ENCODE measurements at regions not wholly inside any gene's neighbourhood (a gene's known extent, or its start where the extent isn't known, plus 50 kb on each side); places are given as distances from the start of the nearest gene placed in this dataset.

DNA sequence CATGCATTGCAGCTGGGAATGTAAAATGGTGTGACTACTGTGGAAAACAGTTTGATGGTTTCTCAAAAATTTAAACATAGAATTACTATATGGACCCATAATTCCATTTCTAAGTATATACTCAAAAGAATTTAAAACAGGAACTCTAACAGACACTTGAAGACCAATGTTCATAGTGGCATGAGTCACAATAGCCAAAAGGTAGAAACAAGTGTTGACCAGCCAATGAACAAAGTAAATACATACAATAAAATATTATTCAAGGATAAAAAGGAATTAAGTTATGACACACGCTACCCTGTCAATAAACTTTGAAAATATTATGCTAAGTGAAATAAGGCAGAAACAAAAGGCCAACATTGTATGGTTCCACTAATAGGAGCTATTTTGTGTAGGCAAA lies 357.4 kb upstream of the IL12A start:
- DNase-seq = no peak

DNA sequence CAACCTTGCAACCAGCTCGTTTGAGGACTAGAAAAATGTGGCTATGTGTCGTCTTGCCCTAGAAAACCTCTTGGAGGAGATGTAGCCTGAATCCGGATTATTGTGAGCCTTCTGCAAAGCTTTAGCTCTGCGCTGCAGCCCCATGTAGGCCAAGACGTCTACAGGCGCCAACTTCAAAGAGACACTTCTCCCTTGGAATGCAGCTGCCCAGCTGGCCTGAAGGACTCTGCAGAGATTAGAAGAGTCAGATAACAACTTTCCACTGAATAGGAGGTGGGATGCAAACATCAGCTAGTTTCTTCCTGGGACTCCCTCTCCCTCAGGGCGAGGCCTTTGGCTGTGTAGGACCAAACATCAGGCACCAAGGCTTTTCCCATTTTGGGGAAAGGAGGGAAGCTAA lies 356.5 kb upstream of the IL12A start:
- DNase-seq = no peak

DNA sequence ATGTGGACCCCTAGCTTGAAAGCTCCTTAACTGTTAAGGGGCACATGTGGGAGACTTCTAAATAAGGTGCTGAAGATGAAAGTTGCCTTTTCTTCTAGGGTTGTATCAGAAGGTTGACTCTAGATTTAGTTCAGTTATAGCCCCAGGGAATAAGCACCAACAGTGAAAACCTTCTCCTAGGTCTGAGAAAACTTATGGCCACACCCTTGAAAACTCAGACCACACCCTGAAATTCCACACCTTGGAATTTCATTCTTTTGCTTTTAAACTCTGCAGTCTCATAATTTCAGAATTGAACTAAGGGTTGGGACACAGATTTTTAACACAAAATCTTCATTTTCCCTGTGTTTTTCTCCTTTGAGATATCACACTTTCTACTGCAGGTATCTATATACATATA lies 355.8 kb upstream of the IL12A start:
- no peak for DNase-seq

DNA sequence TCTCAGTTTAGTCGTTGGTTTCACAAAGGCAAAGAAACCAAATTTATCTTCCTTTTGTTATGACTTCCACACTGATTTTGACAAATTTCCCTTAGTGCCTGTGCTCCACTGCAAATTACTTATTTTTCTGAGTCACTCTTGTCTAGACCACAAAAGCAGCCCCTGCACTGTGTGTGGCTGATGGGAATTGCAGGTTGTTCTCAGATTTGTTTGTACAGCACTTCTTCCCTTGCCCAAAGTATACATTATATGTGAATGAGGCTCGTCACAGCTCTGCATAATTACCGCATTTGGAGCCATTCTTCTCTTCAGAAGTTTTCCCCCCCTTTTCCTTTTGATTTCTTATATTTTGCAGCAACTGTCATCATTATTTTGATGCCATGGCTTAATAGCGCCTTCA lies 354.2 kb upstream of the IL12A start:
- no peak for DNase-seq

DNA sequence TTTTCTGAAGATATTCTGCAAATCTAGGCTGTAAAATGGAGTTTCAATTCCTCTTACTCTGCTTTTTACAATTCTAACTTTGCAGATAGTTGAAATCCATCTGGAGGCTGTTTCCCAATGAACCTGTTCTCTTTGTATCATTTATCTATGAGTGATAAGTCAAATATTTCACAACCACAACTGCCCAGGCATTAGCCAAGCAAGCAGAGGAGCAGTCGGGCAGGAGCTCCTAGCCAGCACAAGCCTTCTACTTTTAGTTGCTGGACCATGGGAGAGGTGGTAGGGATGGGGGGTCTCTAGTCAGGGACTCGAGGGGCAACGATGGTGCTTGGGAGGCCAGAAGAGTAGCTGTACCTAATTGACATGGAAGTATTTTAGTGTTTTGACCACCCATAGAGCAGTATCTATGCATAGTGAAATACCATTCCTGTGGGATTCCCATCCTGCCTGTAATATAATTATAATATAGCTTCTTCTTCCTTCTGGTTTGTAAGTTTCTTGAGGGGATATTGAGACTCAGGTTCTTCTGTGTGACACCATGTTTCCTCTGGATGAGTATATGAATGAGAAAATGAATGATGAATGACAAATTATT lies 353.5 kb upstream of the IL12A start:
- no peak for DNase-seq

DNA sequence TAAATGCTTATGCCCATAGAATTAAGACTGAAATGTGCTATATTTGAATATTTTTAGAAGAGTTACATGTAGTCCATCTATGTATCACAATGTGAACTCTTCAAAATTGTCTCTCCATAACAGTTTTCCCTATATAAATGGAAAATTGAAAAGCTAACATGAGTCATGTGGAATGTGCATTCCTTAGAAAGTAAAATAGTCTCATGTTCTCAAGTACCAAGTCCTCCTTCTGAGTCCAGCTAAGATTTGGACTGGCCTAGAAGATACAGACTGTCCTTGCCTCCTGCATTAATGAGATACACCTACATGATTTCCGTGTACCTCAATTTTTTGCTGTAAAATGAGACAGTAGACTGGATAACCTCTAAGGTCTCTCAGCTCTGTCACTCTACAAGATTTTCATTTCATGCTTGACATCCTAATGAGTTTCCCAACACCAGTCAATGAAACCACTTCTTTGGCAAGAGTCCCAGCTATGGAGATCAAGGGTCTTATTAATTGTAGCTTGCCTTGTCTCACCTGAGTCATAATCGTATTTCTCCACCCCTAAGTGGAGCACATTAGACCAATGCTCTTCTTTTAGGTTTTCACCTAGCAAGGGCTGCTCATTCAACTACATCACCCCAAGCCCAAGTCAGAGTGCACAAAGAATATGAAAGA lies 350.6 kb upstream of the IL12A start:
- DNase-seq = no peak

DNA sequence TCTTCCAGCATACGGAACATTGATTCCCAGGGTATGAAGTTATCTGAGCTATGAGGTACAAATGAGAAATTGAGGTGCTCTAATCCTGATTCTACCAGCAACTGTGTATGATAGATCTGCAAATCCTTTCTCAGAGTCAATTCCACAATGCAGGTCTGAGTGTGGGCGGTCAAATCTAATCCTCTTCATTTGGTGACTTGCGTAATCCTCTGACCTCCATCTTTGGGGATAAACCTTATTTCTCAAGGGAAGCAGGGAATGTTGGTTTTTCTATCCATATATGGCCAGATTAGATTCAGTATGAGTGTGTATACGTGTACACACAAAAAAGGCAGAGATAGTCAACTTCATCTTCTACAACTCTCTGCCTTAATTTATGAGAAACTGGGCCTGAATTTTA lies 348.4 kb upstream of the IL12A start:
- DNase-seq = no peak

DNA sequence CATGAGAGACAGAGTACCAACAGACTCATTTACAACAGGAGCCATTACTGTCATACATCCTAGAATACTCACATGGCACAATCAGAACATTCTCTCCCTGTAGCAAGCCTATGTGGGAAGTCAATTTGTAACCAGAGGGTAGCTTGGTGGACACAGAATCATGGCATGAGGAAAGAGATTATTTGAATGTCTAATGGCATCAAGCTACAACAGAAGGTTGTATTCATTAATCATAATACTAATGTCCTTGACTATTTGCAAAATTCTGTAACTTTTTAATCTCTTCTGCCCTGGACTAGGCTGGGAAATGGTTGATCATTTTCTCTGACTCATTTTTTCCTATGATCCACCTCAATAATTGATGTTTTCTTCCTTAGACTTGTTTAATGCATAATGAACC lies 345.2 kb upstream of the IL12A start:
- DNase-seq = no peak

DNA sequence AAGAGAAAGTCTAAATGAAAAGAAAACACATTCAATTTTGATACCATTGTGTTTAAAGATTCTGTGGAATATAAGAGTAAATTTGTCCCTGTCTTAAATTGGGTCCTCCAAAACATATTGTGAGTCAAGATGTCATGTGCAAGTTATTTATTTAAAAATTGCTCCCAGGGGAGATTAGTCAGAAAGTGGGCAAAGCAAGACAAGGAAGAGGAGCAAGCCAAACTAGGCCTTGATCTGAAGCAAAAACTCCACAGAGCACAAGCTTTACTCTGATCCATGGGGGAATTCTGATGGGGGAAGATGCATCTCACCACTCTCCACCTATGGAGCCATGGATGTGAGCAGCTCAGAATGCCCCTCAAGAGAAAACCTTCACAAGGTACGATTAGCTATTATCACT lies 342.8 kb upstream of the IL12A start:
- no peak for DNase-seq

DNA sequence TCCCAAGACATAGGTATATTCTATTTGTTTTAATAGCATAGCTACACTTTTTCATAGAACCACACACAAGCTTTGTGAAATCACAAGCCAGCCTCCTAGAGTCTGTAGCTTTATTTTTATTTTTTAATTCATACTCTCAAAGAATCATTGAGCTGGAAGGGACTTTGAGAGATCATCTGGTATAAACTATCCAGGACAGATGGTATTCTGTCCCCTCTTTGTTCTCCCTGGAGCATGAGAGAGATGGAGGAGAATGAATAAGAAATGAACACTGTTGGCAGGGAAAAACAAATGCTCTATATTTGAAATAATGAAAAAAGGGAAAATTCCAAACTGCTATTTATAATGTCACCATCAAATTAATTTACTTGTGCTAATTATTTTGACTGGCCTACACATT lies 338.7 kb upstream of the IL12A start:
- DNase-seq = no peak

DNA sequence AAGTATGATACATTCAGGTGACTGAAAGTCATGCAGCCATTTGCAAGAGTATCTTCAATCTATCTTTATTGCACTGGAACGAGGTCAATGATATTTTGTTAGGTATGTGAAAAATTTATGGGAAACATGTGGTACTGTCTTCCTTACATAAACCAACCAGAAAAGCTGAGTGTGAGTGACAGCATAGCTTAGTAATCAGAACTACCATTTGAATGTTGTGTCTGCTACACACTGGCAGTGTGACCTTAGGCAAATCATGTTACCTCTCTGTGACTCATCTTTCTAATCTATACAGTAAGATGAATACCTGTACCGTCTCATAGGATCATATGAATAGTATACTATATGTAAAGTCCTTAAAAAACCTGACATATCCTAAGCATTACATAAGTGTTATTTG lies 337.9 kb upstream of the IL12A start:
- no peak for DNase-seq

DNA sequence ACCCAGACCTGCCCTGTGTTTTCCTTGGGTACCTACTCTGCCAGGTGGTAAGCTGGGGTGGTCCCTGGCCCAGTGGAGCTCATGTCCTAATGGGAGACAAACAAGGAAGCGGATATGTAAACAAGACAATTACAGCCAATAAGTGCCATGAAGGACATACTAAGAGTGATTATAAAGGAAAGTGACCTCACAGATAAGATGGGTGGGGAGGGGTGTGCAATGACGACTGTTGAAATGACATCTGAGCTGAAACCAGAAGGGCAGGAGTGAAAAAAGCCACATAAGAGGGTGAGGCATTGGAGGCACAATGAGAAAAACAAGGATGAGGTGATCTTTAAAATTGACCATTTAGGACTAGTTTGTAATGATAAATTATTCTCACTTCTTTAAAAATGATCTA lies 336.2 kb upstream of the IL12A start:
- no peak for DNase-seq

DNA sequence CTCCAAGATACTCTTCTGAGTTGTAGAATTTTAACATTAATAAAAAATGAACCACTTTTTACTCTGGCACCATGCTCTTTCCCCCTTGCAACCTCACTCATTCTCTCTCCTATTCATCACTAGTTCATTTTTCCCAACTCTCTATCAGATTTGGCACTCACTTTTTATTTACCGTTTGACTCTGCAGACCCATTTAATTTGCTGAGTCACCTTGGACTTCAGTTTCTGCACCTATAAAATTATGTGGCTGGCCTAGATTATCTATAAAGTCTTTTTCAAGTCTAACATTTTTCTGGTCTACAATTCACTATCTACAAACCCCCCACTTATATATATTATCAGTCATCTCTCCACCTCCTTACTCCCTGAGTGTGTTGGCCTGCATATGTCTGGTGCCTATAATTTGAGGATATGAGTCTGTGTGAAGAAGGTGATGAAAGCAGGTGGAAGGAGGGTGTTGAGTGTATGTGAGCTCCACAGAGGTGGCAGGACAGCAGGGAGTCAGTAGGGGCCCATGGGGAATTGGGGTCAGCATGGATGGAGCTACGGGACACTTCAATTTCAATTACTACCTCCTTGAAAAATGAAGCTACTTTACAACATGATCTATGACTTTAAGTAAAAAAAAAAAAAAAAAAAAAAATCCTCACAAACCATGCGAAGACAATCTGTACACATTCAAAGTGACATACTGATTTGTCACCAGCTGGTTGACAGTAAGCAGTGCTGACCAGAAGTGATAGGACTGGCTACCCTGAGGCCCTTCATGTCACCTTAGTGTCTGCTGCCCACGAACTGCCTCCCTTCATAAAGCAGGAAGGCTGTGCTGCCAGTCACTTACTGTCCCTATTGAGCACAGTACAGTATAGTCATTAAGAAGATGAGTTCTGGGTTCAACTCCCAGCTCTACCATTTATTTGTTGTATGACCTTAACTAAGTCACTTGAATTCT lies 334.2 kb upstream of the IL12A start:
- DNase-seq = no peak

DNA sequence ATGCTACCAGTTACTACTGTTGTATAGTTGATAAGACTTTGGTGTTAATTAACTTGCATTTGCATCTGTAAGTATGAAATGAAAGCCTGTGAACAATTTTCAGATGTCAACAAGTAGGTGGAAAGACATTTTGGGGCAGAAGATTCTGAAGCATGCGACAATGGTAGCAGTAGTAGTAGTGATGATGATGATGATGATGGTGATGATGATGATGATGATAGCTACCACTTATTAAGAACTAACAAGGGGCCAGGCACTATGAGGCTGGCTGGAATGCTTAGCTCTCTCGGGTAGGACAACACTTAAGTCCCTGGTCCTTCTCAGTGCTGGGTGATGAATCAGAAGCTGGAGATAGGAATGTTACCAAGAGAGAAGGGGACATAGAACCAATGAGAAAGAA lies 333.4 kb upstream of the IL12A start:
- no peak for DNase-seq

DNA sequence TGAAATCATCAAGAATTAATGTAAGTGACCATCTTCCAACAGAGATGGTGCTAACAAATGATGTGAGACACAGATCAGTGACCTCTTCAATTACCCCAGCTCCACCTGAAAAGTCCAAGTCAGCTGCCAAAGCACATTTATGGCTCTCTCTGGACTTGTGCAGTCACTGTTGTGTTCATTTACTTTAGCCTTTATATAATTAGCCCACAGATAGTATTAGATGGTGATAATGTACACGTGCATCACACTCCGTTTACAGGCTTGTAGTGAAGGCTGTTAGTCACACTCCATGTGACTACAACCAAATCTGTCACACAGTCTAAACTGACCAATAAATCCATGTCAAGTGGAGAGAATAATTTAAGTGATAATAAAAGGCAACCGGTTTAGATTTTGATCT lies 331.5 kb upstream of the IL12A start:
- no peak for DNase-seq

DNA sequence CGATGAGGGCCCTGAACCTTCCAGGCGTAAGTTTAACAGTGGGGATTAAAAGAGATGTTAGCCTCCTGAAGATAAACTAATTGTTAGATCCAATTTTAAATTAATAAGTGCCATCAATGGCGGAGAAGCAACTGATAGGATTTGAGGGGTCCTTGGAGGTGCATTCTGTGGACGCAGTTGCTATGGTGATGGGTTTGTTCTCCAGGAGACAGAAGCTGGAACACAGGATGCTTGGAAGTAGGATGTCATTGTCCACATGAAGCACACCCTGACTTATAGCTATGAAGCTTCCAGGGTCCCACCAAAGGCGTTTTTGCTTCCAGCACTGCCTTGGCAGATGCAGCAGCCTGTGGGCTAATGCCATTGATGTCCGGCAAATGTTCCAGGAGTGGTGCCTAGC lies 331.0 kb upstream of the IL12A start:
- no peak for DNase-seq

DNA sequence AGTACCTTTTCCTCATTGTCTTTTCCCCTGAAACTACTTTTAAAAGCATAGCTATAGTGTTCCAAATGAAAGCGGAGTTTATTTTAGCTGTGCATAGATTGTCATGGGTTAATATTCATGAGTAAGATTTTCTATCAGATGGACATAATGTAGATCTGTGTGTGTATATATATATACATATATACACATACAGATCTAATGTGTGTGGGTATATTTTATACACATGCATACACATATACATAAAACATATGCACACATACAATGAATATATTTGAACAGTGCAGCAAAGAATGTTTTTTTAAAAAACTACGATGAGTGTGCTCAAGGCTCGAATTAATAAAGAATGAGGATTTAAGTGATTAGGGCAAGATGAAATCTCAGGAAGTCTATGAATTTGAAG lies 328.3 kb upstream of the IL12A start:
- DNase-seq = no peak

DNA sequence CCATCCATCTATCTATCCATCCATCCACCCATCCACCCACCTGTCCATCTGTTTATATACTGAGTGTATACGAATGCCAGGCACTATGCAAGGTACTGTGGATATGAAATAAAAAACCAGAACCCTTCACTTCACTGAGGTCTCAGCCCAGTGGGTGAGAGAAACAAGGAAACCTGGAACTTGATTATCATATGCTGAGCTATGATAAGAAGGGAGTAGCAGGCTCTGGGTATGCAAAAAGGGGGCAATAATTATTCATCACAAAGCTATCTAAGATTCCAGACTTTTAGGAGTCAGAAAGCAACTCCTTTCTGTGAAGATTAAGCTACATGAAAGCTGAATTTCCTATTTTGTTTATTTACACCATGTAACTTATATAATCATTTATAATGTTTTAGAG lies 327.7 kb upstream of the IL12A start:
- no peak for DNase-seq

DNA sequence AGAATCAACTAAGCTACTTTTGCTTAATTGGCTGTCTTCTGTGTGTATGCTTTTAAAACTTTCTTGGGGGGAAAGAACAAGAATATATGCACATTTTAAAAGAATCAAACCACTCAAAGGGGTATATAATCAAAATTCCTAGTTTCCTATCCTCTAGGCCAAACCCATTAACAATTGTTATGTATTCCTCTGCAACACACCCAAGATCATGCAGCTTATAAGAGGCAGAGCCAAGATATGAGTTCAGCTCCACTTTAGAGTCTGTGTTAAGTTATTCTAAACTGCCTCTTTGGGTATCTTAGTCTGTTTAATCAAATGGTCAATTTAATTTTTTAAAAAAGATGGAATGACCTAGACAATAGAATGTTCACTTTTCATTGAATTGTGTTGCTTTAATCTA lies 326.1 kb upstream of the IL12A start:
- DNase-seq = no peak

DNA sequence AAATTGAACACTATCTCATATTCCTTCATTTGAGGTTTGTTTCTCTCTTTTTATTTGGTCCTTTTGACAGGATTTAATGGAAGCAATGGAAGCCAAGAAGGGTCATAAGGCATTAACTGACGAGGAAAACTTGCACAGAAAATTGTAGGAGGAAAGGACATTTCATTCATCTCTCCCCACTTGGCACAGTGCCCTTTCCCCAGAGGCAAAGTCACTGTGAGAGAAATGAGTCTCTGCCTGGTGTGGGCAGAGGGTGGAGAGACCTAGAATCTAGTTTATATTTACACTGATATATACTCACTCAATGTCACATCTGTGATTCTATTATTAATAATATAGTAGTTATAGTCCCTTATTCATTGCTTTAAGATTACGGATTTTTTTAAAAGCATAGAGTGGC lies 324.6 kb upstream of the IL12A start:
- DNase-seq = no peak

DNA sequence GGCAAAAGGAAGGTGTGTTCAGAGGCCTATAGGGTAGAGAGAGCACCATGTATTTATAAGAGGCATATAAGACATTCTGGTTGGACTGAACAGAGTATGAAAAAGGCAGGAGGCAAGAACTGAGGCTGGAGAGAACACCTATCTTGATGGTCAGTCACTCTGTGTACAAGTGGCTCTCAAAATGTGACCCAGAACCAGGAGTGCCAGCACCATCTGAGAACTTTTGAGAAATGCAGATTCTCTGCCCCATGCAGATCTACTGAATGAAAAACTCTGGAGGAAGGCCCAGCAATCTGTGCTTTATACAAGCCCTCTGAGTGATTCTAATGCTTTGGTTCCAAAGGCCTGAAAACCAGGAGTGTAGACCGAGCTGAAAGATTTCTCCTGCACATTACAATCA lies 324.0 kb upstream of the IL12A start:
- no peak for DNase-seq

DNA sequence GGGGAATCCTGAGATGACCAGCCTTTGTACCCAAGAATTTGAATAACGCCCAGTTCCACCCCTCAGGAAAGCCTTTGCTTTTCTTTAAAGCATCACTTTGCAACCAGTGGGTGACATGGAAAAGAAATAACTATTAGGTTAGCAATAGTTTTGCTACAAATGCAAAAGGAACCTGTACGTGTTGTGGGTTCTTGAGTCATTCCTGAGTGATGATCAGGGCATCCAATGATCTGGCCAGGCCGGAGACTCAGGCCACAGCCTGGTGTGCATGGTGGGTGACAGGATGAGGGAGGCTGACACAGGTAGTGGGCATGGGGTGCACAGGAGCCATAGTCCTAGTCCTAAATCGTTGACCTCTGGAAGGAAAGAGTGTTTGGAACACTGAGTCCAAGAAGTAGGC lies 321.4 kb upstream of the IL12A start:
- DNase-seq = no peak

DNA sequence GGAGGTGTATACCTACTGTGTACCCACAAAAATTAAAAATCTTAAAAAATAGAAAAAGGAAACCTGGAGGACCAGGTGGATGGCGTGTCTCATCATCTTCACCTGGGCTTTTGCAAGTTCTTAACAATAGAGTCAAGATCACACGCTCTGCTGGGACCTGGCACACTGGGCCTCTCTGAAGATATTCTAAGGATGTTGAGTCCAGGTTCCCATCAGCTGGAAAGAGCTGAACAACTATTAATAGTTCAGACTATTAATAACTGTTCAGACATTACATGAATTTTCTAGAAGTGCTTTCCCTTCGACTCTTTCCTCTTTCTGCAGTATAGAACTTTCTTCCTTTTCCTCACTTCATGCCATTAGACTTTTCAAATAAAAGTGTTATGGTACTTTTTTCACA lies 320.2 kb upstream of the IL12A start:
- no peak for DNase-seq

DNA sequence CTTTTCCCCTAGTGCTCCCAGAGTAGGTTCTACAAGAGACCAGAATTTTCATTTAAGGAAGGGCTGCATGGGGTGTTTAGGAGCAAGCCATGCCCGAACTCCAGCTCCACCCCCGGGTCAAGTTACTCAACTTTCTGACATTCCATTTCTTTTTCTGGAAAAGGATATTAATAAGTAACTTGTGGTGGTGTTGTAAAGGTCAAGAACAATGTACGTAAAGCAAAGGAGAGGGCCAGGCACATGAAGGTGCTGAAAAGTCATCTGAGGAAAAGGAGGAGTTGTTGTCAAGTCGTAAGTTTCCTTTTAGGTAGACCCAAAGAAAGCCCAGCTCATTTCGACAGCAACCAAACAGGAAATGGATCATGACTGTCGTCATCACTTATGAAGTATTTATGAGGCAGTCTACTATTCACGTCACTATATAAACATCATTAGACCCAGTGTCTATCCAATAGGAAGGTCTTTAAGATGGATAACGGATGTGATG lies 319.6 kb upstream of the IL12A start:
- DNase-seq = no peak

Measured in stimulated activated CD4-positive, alpha-beta T cell treated with anti-CD3 and anti-CD28 coated beads, Interleukin-2, amount 100 ng/mL, for 24 hours (primary cell).